IPS-18c (cell line): ENCODE measurements at regions not wholly inside any gene's neighbourhood (a gene's known extent, or its start where the extent isn't known, plus 50 kb on each side); places are given as distances from the start of the nearest gene placed in this dataset.

Experiments used
- H3K4me3 ChIP-seq: 2 replicates; pipeline ENCODE4 v1.7.0; 2013; ENCODE audit warnings: low read depth, mild to moderate bottlenecking, low read length, moderate library complexity; ENCODE audit not compliant: insufficient read depth
- H3K9me3 ChIP-seq: one replicate; pipeline ENCODE4 v1.6.1; 2013; ENCODE audit warnings: mild to moderate bottlenecking, low read length, moderate library complexity; ENCODE audit not compliant: control insufficient read depth, insufficient read depth

DNA sequence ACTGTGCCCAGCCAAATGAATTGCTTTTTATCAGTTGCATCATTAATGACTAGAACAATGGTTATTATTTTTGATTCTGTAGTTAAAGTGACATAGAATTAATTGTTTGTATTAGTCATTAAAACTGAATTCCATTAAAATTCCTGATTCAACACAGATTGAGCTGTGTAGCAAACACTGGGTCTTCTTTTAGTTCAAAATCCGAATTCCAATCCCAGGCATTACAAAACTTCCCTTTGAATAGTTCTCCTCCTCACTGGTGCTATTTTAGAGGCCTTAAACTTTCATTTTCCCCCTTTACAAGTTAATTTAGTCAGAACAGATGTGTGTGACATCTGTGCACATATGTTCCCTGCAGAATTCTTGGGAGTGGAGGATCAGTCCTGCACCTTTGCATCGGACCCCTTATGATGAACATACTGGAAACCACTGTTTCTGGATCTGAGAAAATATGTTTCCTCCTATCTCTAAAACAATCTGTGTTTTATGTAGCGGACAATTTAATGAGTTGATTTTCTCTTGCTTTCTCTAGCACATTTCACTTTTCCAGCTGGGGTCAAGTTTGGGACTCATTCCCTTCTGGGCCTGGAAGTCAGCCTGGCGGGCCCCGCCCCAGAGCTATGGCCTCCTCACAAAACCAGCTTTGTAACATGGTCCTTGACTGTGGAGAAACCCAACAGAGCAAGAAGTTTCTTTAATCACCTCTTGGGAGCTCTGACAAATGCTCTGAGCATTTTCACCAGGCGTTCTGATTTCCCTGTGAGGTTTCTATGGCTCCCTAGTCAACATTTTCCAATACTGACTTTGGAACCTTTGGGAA, 87.9 kb upstream of the MAMDC2 start:
- no peak overlapping the region for H3K4me3 ChIP-seq

DNA sequence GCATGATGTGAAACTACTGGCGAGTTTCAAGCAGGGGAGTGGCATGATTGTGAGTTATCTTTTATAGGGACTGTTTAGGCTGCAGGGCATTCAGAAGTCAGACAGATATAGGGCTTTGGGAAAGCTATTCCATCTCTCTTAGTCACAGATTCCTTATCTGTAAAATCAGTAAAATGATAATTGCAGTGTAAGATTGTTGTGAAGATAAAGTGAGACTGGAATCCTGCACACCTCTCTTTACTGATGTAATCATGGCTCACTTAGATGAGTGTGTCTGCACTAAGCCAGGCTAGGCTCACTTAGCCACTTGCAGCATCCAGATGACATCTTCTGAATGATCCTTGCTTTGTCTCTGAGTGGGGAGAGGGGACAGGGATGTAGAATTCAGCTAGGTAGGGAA, 81.8 kb upstream of the MAMDC2 start:
- peaks cover 2% of the 10 kb centered on the region for H3K9me3 ChIP-seq
- H3K4me3 ChIP-seq: no peak overlapping the region

More for the DNA sequence above, 87.9 kb upstream of the MAMDC2 start:
- H3K9me3 ChIP-seq: peaks cover 2% of the 10 kb centered on the region

DNA sequence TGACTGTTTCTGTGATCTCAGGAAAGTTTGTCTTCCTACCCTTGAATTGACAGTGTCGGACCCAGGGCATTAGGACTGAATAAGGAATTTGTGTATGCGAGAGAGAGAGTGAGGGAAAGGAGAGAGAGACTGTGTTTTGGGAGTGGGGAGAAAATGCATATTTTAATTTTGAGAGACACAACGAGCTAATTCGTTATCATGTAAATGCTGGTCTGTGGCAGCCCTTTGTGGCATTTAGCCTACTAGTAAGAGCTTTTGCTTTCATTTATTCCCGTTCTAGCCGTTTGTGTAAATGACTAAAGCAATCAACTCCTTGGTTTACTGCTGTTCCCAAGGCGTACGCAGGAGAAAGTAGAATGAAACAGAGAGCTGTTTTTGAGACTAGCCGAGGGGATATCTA, 79.8 kb upstream of the MAMDC2 start:
- Histone ChIP-seq H3K9me3 (no peaks in the 10 kb centered on the region), H3K4me3 (peak overlapping the region; percentile 20; the same call in 1 of the 2 replicates)

GRCh38 chr9:69964446-69964845, 79.2 kb upstream of the MAMDC2 start:
- Histone ChIP-seq H3K4me3 (no peak overlapping the region), H3K9me3 (no peaks in the 10 kb centered on the region)

GRCh38 chr9:69965416-69966145, 78.1 kb upstream of the MAMDC2 start:
- Histone ChIP-seq H3K4me3 (no peak overlapping the region), H3K9me3 (no peaks in the 10 kb centered on the region)

- no peaks in the 10 kb centered on the region for H3K9me3 ChIP-seq
- no peak overlapping the region for H3K4me3 ChIP-seq
These were observed 76.3 kb upstream of the MAMDC2 start for GRCh38 chr9:69967344-69967743.

- H3K4me3 ChIP-seq: no peak overlapping the region
- no peaks in the 10 kb centered on the region for H3K9me3 ChIP-seq
These were observed 73.6 kb upstream of the MAMDC2 start for GRCh38 chr9:69970001-69970533.

DNA sequence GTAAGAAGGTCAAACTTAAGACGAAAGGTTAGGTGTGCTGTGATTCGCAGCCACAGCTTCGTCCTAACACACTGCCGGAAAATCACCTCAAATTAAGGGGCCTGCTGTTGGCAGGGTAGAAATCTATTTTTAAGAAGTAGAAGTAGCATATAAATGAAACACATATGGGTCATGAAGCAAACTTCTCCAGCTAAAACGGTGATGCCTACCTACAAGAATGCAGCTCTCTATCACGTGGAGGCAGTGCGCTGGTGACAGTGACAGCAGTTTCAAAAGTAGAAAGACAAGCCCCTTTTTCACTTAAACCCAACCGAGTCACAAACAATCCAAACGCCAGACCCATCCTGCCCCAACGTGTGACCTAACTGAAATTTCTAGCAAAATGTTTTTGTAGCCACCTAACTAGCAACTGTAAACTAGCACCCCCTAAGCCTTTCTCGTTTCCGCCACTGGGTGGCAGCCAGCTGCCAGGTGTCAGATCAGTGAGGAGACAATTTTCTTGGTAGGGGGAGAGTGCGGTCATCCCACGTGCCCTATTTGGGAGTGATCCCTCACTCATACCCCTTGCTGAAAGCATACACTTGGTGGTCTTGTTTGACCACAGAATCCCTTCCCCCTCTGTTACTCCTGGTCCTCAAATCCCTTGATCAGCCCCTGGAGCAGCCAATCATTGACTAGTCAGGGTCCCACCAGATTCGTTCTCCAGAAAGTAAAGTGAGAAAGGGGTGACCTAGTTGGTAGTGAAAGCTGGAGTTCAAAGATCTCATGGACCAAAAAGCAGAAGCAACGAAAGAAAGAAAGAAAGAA, 71.8 kb upstream of the MAMDC2 start:
- H3K4me3 ChIP-seq: no peak overlapping the region
- H3K9me3 ChIP-seq: no peaks in the 10 kb centered on the region

GRCh38 chr9:69975681-69976080, 68.0 kb upstream of the MAMDC2 start:
- H3K4me3 ChIP-seq: no peak overlapping the region
- H3K9me3 ChIP-seq: no peaks in the 10 kb centered on the region

GRCh38 chr9:69976152-69976551, 67.5 kb upstream of the MAMDC2 start:
- H3K4me3 ChIP-seq: no peak overlapping the region
- H3K9me3 ChIP-seq: no peaks in the 10 kb centered on the region

DNA sequence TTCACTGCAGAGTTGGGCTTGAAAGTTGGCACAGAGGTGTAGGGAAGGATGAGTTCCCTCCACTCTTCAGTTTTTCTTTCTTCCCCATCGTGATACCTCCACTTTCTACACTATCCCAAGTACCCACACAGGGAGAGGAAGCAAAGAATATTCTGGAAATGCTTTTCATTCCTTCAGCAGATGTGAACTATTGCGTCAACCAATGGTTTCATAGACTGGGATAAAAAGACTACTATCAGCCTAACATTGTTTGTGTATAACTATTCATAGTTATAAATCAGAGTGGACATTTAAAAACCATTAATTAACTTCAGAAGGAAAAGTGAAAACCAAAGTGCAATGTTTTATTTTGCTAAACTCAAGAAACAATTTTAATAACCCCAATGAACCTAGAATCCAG, 63.6 kb upstream of the MAMDC2 start:
- H3K9me3 ChIP-seq: no peaks in the 10 kb centered on the region
- no peak overlapping the region for H3K4me3 ChIP-seq

DNA sequence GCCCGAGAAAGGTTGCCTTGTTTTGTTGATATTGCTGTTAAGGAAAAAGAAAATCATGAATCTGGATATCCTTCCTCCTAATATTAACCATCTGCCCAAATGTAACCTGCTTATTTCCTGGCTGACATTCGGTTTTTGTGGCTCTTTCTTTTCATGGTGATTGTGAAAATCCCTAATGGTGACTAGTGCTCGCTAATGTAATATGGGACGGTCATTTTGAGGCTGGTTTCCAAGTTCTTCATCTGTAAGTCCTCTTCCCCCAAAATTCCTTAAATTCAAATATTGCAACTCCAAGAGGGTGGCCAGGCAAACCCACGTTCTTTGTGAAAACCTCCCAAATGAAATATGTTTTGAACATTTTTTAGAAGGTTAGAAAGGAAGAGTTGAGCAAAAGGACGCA, 63.1 kb upstream of the MAMDC2 start:
- Histone ChIP-seq H3K9me3 (no peaks in the 10 kb centered on the region), H3K4me3 (no peak overlapping the region)

DNA sequence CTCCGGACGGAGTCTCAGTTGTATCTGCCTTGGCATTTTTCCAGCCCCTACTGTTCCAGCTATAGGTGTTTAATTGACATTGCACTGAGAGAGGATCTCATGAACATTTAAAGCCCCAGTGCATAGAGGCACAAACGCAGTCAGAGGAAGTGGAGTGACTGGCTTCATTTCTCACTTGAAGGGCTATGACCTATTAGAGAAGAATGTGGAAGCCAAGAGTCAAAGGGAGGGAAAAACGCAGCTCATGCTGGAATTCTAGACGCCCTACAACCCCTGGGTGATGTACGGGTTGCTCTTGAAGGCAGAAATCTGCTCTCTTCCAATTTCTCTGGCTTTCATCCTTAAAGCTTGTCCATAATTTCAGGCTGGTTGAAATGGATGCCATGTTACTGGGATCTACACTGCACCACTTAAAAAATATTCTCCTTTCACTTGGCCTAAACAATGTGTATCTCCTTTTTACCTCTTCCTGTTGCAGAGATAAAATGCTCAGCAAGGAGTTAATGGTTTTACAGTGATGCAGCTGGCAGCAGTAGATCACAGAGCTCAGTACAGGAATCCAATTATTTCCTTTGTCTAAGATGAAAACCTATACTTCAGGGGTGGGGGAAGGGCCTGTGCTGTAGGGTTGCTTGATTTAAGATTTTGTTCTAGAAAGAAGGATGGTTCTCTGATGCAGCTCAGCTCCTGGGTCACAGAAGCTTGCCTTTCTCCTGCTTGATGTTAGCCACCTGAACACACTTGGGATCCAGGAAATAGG, 61.8 kb upstream of the MAMDC2 start:
- Histone ChIP-seq H3K4me3 (no peak overlapping the region), H3K9me3 (no peaks in the 10 kb centered on the region)

- no peak overlapping the region for H3K4me3 ChIP-seq
These were observed 58.8 kb upstream of the MAMDC2 start for GRCh38 chr9:69984831-69985230.

DNA sequence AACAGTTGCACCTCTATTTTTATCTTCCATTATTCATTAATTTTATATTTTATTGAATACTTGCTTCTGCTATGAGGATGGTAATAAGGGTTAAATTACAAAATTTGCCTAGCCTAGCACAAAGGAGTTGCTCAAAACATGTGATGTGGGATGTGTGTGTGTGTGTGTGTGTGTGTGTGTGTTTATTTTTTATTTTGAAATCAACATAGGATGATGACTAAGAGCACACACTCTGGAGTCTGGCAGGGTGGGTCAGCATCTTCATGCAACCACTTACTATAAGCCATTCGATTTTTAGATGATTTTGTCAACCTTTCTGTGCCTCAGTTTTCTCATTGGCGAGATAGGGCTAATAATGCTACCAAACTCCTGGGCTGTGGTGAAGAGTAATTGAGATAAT, 57.7 kb upstream of the MAMDC2 start:
- Histone ChIP-seq H3K4me3 (no peak overlapping the region), H3K9me3 (no peaks in the 10 kb centered on the region)

More at GRCh38 chr9:69984831-69985230, 58.8 kb upstream of the MAMDC2 start:
- no peaks in the 10 kb centered on the region for H3K9me3 ChIP-seq

DNA sequence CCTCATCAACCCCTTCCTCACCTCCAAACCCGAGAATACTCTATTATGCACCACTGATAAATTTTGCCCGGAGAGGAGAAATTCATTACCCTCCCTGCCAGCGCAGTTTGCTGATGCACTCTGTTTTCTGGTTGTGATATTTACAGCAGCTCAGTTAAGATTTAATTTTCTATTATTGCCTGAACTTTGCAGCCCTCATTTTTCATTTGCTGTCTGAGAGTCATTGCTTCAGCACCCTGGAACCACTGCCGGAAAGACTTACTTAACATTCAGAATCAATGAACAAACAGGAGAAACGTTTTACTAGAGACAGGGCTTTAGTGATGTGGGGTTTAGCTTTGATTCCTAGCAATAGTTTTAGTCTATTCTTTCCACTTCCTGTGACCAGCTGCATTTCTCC, 56.7 kb upstream of the MAMDC2 start:
- no peak overlapping the region for H3K4me3 ChIP-seq
- no peaks in the 10 kb centered on the region for H3K9me3 ChIP-seq

- H3K9me3 ChIP-seq: no peaks in the 10 kb centered on the region
These were observed 56.2 kb upstream of the MAMDC2 start for GRCh38 chr9:69987457-69987856.

More at GRCh38 chr9:69987457-69987856, 56.2 kb upstream of the MAMDC2 start:
- no peak overlapping the region for H3K4me3 ChIP-seq
